Suprapubic skin (tissue), 4 donors: ENCODE measurements at regions not wholly inside any gene's neighbourhood (a gene's known extent, or its start where the extent isn't known, plus 50 kb on each side); places are given as distances from the start of the nearest gene placed in this dataset.

Source experiments
- EP300 ChIP-seq: sonication (generic); formaldehyde crosslinking; IDR thresholded peaks from one replicate; pipeline ENCODE4 v1.6.1; 2017; ENCODE audit warnings: antibody characterized with exemption
- POLR2A ChIP-seq, 2 donors: fragments of 450-650 bp; IDR thresholded peaks; one replicate each; pipeline ENCODE4 v1.6.1; 2017; ENCODE audit warnings: antibody characterized with exemption in 2 of 2, mild to moderate bottlenecking in 2 of 2, moderate library complexity in 2 of 2
- POLR2AphosphoS5 ChIP-seq, 3 donors: sonication (generic); formaldehyde crosslinking; IDR thresholded peaks; one replicate each; pipeline ENCODE4 v1.6.1; 2017; ENCODE audit warnings: antibody characterized with exemption in 3 of 3
- TF ChIP-seq, protein P1 (sequence below), 2 donors: fragments of 200-600 bp in 1 of 2; fragments of 450-650 bp in 1 of 2; sonication (generic) in 1 of 2; IDR thresholded peaks; one replicate each; pipeline ENCODE4 v1.5.1; 2016 to 2019; ENCODE audit warnings: antibody characterized with exemption in 2 of 2, mild to moderate bottlenecking in 1 of 2, moderate library complexity in 1 of 2

DNA sequence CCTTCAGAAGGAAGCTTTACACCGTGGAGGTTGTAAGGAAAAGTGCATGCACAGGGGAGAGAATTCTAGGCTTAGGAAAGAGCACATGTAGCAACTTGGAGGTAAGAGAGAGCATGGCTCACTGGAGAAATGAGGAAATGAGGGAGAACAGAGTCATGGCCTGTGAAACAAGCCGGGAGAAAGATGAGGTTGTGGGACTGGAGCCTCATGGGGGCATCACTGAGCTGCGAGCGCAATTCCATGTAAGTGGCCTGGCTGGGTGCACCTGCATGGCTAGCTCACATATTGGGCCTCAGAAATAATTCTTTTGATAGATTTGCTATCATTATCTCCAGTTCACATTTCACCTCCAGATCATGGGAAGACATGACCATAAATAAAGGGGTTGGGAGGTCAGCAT is 785.5 kb upstream of the RAB6C start:
- TF ChIP-seq, protein P1, sequence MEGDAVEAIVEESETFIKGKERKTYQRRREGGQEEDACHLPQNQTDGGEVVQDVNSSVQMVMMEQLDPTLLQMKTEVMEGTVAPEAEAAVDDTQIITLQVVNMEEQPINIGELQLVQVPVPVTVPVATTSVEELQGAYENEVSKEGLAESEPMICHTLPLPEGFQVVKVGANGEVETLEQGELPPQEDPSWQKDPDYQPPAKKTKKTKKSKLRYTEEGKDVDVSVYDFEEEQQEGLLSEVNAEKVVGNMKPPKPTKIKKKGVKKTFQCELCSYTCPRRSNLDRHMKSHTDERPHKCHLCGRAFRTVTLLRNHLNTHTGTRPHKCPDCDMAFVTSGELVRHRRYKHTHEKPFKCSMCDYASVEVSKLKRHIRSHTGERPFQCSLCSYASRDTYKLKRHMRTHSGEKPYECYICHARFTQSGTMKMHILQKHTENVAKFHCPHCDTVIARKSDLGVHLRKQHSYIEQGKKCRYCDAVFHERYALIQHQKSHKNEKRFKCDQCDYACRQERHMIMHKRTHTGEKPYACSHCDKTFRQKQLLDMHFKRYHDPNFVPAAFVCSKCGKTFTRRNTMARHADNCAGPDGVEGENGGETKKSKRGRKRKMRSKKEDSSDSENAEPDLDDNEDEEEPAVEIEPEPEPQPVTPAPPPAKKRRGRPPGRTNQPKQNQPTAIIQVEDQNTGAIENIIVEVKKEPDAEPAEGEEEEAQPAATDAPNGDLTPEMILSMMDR (IDR thresholded peaks at IDR 0.05), result no peak
- TF ChIP-seq EP300, result no peak
- no peak for TF ChIP-seq POLR2A (IDR thresholded peaks at IDR 0.05)
- TF ChIP-seq POLR2AphosphoS5 (IDR thresholded peaks at IDR 0.05), result no peak
